ENCODE measurements at regions not wholly inside any gene's neighbourhood (a gene's known extent, or its start where the extent isn't known, plus 50 kb on each side); places are given as distances from the start of the nearest gene placed in this dataset.

DNA sequence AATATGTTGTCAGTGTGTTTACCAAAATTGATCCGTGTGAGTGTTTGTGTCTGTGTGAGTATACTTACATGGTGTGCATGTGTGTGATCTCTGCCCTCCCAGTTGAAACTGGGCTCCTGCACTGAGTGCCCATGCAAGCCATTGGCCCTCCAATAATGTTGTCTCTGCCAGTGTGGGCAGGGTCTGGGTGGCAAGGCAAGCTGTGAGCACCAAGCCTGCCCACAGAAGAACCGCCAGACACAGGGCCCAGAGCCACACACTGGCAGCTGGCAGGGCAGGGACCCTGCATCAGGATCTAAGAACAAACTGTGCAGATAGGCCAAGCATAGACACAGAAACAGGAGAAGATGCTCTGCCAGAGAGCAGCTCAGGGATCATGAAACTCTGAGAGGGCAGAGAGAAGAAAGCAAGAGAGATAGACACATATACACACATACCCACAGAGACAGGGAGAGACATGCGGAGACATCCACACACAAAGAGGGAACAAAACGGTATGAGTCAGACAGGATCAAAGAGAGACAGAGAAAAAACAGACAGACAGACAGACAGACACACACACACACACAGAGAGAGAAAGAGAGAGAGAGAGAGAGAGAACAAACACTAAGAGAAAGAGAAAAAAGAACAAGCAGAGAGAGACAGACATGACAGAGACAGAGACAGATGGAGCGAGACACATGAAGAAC is 555.0 kb downstream of the MID1IP1 start:
- no peak for ATAC-seq
- POLR2A ChIA-PET: no interaction called here
- TF ChIP-seq, protein P1, sequence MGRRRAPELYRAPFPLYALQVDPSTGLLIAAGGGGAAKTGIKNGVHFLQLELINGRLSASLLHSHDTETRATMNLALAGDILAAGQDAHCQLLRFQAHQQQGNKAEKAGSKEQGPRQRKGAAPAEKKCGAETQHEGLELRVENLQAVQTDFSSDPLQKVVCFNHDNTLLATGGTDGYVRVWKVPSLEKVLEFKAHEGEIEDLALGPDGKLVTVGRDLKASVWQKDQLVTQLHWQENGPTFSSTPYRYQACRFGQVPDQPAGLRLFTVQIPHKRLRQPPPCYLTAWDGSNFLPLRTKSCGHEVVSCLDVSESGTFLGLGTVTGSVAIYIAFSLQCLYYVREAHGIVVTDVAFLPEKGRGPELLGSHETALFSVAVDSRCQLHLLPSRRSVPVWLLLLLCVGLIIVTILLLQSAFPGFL (CRISPR knock-in tag; IDR thresholded peaks at IDR 0.05): no peak
- TF ChIP-seq ZNF140 (CRISPR knock-in tag; IDR thresholded peaks at IDR 0.05) (no peak), NUFIP1 (IDR thresholded peaks at IDR 0.05; ENCODE audit: partially characterized antibody) (no peak), CHD4 (IDR thresholded peaks at IDR 0.05; ENCODE audit: insufficient read depth, insufficient replicate concordance, low read depth, low read length, poor library complexity, severe bottlenecking) (no peak), TRIM24 (IDR thresholded peaks at IDR 0.05) (no peak), CSDE1 (IDR thresholded peaks at IDR 0.05) (no peak), PTRF (tag; IDR thresholded peaks at IDR 0.05) (no peak), SIN3A (IDR thresholded peaks at IDR 0.05; ENCODE audit: borderline replicate concordance in 2 of 2, control insufficient read depth in 1 of 2, low read depth in 2 of 2, low read length in 2 of 2) (no peak), ZNF224 (CRISPR knock-in tag; IDR thresholded peaks at IDR 0.05) (no peak), MCM5 (IDR thresholded peaks at IDR 0.05; ENCODE audit: low read depth) (no peak), ZNF764 (CRISPR knock-in tag; IDR thresholded peaks at IDR 0.05; ENCODE audit: low read depth) (no peak)
- TF ChIP-seq, protein P2, sequence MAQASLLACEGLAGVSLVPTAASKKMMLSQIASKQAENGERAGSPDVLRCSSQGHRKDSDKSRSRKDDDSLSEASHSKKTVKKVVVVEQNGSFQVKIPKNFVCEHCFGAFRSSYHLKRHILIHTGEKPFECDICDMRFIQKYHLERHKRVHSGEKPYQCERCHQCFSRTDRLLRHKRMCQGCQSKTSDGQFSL (CRISPR knock-in tag; IDR thresholded peaks at IDR 0.05): no peak
- TF ChIP-seq, protein P2 (tag; IDR thresholded peaks at IDR 0.05): no peak
- TF ChIP-seq, protein P3, sequence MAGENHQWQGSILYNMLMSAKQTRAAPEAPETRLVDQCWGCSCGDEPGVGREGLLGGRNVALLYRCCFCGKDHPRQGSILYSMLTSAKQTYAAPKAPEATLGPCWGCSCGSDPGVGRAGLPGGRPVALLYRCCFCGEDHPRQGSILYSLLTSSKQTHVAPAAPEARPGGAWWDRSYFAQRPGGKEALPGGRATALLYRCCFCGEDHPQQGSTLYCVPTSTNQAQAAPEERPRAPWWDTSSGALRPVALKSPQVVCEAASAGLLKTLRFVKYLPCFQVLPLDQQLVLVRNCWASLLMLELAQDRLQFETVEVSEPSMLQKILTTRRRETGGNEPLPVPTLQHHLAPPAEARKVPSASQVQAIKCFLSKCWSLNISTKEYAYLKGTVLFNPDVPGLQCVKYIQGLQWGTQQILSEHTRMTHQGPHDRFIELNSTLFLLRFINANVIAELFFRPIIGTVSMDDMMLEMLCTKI (IDR thresholded peaks at IDR 0.05; ENCODE audit: partially characterized antibody): no peak
- TF ChIP-seq, protein P4, sequence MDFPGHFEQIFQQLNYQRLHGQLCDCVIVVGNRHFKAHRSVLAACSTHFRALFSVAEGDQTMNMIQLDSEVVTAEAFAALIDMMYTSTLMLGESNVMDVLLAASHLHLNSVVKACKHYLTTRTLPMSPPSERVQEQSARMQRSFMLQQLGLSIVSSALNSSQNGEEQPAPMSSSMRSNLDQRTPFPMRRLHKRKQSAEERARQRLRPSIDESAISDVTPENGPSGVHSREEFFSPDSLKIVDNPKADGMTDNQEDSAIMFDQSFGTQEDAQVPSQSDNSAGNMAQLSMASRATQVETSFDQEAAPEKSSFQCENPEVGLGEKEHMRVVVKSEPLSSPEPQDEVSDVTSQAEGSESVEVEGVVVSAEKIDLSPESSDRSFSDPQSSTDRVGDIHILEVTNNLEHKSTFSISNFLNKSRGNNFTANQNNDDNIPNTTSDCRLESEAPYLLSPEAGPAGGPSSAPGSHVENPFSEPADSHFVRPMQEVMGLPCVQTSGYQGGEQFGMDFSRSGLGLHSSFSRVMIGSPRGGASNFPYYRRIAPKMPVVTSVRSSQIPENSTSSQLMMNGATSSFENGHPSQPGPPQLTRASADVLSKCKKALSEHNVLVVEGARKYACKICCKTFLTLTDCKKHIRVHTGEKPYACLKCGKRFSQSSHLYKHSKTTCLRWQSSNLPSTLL (IDR thresholded peaks at IDR 0.05): no peak
- TF ChIP-seq, protein P5, sequence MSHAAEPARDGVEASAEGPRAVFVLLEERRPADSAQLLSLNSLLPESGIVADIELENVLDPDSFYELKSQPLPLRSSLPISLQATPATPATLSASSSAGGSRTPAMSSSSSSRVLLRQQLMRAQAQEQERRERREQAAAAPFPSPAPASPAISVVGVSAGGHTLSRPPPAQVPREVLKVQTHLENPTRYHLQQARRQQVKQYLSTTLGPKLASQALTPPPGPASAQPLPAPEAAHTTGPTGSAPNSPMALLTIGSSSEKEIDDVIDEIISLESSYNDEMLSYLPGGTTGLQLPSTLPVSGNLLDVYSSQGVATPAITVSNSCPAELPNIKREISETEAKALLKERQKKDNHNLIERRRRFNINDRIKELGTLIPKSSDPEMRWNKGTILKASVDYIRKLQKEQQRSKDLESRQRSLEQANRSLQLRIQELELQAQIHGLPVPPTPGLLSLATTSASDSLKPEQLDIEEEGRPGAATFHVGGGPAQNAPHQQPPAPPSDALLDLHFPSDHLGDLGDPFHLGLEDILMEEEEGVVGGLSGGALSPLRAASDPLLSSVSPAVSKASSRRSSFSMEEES (CRISPR knock-in tag; IDR thresholded peaks at IDR 0.05): no peak

More for the DNA sequence above, 555.0 kb downstream of the MID1IP1 start:
- Histone ChIP-seq H3K36me3 (ENCODE audit: control insufficient read depth, insufficient read depth, low read length) (no peaks in the 10 kb centered on the region), H3K9me1 (ENCODE audit: control insufficient read depth, insufficient read depth, low read length) (no peaks in the 10 kb centered on the region), H3K4me2 (ENCODE audit: insufficient read depth, low read length) (no peak overlapping the region), H3K4me1 (replicated peaks in 1 of 2; ENCODE audit: control insufficient read depth in 2 of 2, insufficient read depth in 2 of 2, low read length in 2 of 2) (no peaks in the 10 kb centered on the region), H4K20me1 (replicated peaks; ENCODE audit: control insufficient read depth, insufficient read depth, low read length) (no peaks in the 10 kb centered on the region), H3K9me3 (replicated peaks; ENCODE audit: control insufficient read depth, insufficient read depth, low read depth, low read length) (no peaks in the 10 kb centered on the region), H3K4me3 (no peak overlapping the region), H3K27ac (ENCODE audit: extremely low read depth, low read depth, low read length) (no peak overlapping the region), H3K79me2 (ENCODE audit: control insufficient read depth, insufficient read depth, low read length) (no peaks in the 10 kb centered on the region), H3K27me3 (ENCODE audit: control insufficient read depth in 2 of 2, insufficient read depth in 2 of 2, low read length in 2 of 2) (peaks cover 0 to 13% of the 10 kb centered on the region in 2 experiments; a peak in 2 of 5 replicates), H3K9ac (ENCODE audit: insufficient read depth in 1 of 2, low read depth in 2 of 2, low read length in 2 of 2) (no peak overlapping the region), H2AFZ (ENCODE audit: low read depth, low read length) (no peak overlapping the region)
- FAIRE-seq (no peak), DNase-seq (ENCODE audit: extremely low read depth in 1 of 4, low spot score in 3 of 4) (no peak)
- CTCF ChIA-PET (ENCODE audit: low intra/inter-chr PET ratio): no interaction called here
- in situ Hi-C loops (cut with MboI) (no loop called here), intact Hi-C loops (cut with micrococcal nuclease) (no loop called here)
- no TSS peak for BruUV-seq (replicated peaks)
- WGBS (ENCODE audit: insufficient coverage, low coverage, missing lambda C conversion rate): 0% methylated on average over 2 of the region's 5 CpGs
